Lower lobe of right lung (tissue), 2 donors: ENCODE measurements at regions not wholly inside any gene's neighbourhood (a gene's known extent, or its start where the extent isn't known, plus 50 kb on each side); places are given as distances from the start of the nearest gene placed in this dataset.
A peak's percentile ranks its signal among the peaks of the same experiment; 100 is the strongest.

Experiments used
- ATAC-seq, 2 donors: fragments of 200-7000 bp; cut with Tn5 transposase; one replicate each; pipeline ENCODE4 v1.9.1; 2020 to 2022; ENCODE audit warnings: mild to moderate bottlenecking in 2 of 2, moderate library complexity in 2 of 2
- DNase-seq: peaks from one replicate; pipeline ENCODE4 v3.0.0-alpha.2; 2020
- H3K27ac ChIP-seq: fragments of 200-600 bp; one replicate; pipeline ENCODE4 v1.8.0; 2022
- H3K27me3 ChIP-seq: fragments of 200-600 bp; one replicate; pipeline ENCODE4 v1.8.0; 2022; ENCODE audit warnings: low read depth
- H3K36me3 ChIP-seq: fragments of 200-600 bp; one replicate; pipeline ENCODE4 v1.8.0; 2022; ENCODE audit warnings: mild to moderate bottlenecking
- H3K4me1 ChIP-seq: fragments of 200-600 bp; one replicate; pipeline ENCODE4 v1.8.0; 2022
- H3K4me3 ChIP-seq: fragments of 200-600 bp; one replicate; pipeline ENCODE4 v1.8.0; 2022; ENCODE audit warnings: mild to moderate bottlenecking
- H3K9me3 ChIP-seq: fragments of 200-600 bp; one replicate; pipeline ENCODE4 v1.8.0; 2022
- CTCF ChIP-seq: fragments of 200-600 bp; IDR thresholded peaks from one replicate; pipeline ENCODE4 v1.8.0; 2022; ENCODE audit warnings: antibody characterized with exemption, mild to moderate bottlenecking
- intact Hi-C: fragments of 100-400 bp; cut with DNase I; formaldehyde crosslinking; loops from one replicate; pipeline ENCODE4 v1.11.0; 2022
- donor health status: DM: no; HTN: yes; CAD: no; lungs with severe emphysema.

- peak; percentile 89 to 94 for ATAC-seq
- no peak for TF ChIP-seq CTCF
- H3K36me3 ChIP-seq, result peaks cover 5% of the 10 kb centered on the region
- H3K9me3 ChIP-seq, result no peaks in the 10 kb centered on the region
- no peaks in the 10 kb centered on the region for H3K27me3 ChIP-seq
- peak overlapping the region; percentile 59 for H3K27ac ChIP-seq
- H3K4me1 ChIP-seq, result peaks cover 53% of the 10 kb centered on the region
- DNase-seq, result no peak
- H3K4me3 ChIP-seq, result no peak overlapping the region
- intact Hi-C loops, result no loop called here
These were observed 115.7 kb downstream of the OGFRL1 start for GRCh38 chr6:71404145-71404966.

- no peak overlapping the region for H3K4me3 ChIP-seq
These were observed 116.3 kb downstream of the OGFRL1 start for GRCh38 chr6:71404967-71405278.

GRCh38 chr6:71405416-71405815 lies 116.8 kb downstream of the OGFRL1 start:
- Histone ChIP-seq H3K4me1 (peaks cover 60% of the 10 kb centered on the region), H3K36me3 (peaks cover 16% of the 10 kb centered on the region), H3K27ac (peak overlapping the region; percentile 59)

More at GRCh38 chr6:71404967-71405278, 116.3 kb downstream of the OGFRL1 start:
- ATAC-seq, result no peak
- H3K27me3 ChIP-seq, result no peaks in the 10 kb centered on the region
- no peaks in the 10 kb centered on the region for H3K9me3 ChIP-seq
- DNase-seq, result no peak
- intact Hi-C loops, result no loop called here
- peaks cover 59% of the 10 kb centered on the region for H3K4me1 ChIP-seq
- TF ChIP-seq CTCF, result no peak
- peak overlapping the region; percentile 59 for H3K27ac ChIP-seq
- H3K36me3 ChIP-seq, result peaks cover 11% of the 10 kb centered on the region

GRCh38 chr6:71406865-71407860 lies 118.6 kb downstream of the OGFRL1 start:
- peaks cover 61% of the 10 kb centered on the region for H3K4me1 ChIP-seq
- intact Hi-C loops, result no loop called here
- H3K4me3 ChIP-seq, result no peak overlapping the region
- DNase-seq (no peak), ATAC-seq (no peak)
- H3K36me3 ChIP-seq, result peaks cover 22% of the 10 kb centered on the region
- H3K9me3 ChIP-seq, result no peaks in the 10 kb centered on the region
- H3K27me3 ChIP-seq, result no peaks in the 10 kb centered on the region
- H3K27ac ChIP-seq, result no peak overlapping the region
- no peak for TF ChIP-seq CTCF

More at GRCh38 chr6:71405416-71405815, 116.8 kb downstream of the OGFRL1 start:
- H3K4me3 ChIP-seq, result no peak overlapping the region
- no peaks in the 10 kb centered on the region for H3K9me3 ChIP-seq
- ATAC-seq, result no peak
- no peak for DNase-seq
- no peaks in the 10 kb centered on the region for H3K27me3 ChIP-seq
- TF ChIP-seq CTCF, result no peak
- intact Hi-C loops, result no loop called here

GRCh38 chr6:71408787-71409723 lies 120.4 kb downstream of the OGFRL1 start:
- no peaks in the 10 kb centered on the region for H3K27me3 ChIP-seq
- no peak for TF ChIP-seq CTCF
- H3K9me3 ChIP-seq, result no peaks in the 10 kb centered on the region
- H3K4me3 ChIP-seq, result no peak overlapping the region
- H3K27ac ChIP-seq, result no peak overlapping the region
- intact Hi-C loops, result no loop called here
- ATAC-seq (no peak), DNase-seq (no peak)
- H3K4me1 ChIP-seq, result peaks cover 55% of the 10 kb centered on the region
- peaks cover 22% of the 10 kb centered on the region for H3K36me3 ChIP-seq
